OCI-LY7 (cell line): ENCODE measurements at regions not wholly inside any gene's neighbourhood (a gene's known extent, or its start where the extent isn't known, plus 50 kb on each side); places are given as distances from the start of the nearest gene placed in this dataset.

Source experiments
- BruUV-seq: library from RNA; stranded (reverse); fragments of 400-500 nt; replicated peaks from 2 replicates; lab custom pipeline; 2021; lab: Mats Ljungman, UMichigan
- CTCF ChIA-PET: fragments of 300-600 bp; sonication (Branson Sonifier 250); formaldehyde crosslinking; loops from one replicate; lab custom pipeline; 2022; ENCODE audit warnings: antibody characterized with exemption; ENCODE audit not compliant: unreplicated experiment; lab: Charles Lee
- POLR2A ChIA-PET: fragments of 300-600 bp; sonication (Branson Sonifier 250); formaldehyde crosslinking; loops from one replicate; lab custom pipeline; 2022; ENCODE audit warnings: antibody characterized with exemption; lab: Charles Lee
- DNase-seq: peaks from one replicate; pipeline ENCODE4 v3.0.0-alpha.2; 2015; ENCODE audit warnings: low spot score
- H2AFZ ChIP-seq: fragments of 200-600 bp; sonication (generic), shearing (Covaris generic); 2 replicates; pipeline ENCODE4 v1.6.1; 2014; ENCODE audit warnings: mild to moderate bottlenecking, antibody characterized with exemption, low read length, moderate library complexity
- H3K27ac ChIP-seq: fragments of 200-600 bp; sonication (generic); 2 replicates; pipeline ENCODE4 v1.5.1; 2014; ENCODE audit warnings: mixed run types, low read depth, mild to moderate bottlenecking, moderate library complexity, low read length, inconsistent platforms; ENCODE audit not compliant: poor library complexity, severe bottlenecking
- H3K36me3 ChIP-seq: fragments of 200-600 bp; sonication (generic); 2 replicates; pipeline ENCODE4 v1.6.1; 2014; ENCODE audit warnings: mild to moderate bottlenecking, antibody characterized with exemption, low read length, moderate library complexity, mixed read lengths; ENCODE audit not compliant: insufficient read depth
- H3K4me1 ChIP-seq: fragments of 200-600 bp; sonication (generic); 2 replicates; pipeline ENCODE4 v1.5.1; 2014; ENCODE audit warnings: mild to moderate bottlenecking, low read length; ENCODE audit not compliant: insufficient read depth, poor library complexity, severe bottlenecking
- H3K4me2 ChIP-seq: fragments of 200-600 bp; sonication (generic); 2 replicates; pipeline ENCODE4 v1.6.1; 2014; ENCODE audit warnings: mild to moderate bottlenecking, low read length
- H3K4me3 ChIP-seq: fragments of 200-600 bp; sonication (generic); 2 replicates; pipeline ENCODE4 v1.5.1; 2014; ENCODE audit warnings: mild to moderate bottlenecking, low read depth, low read length; ENCODE audit not compliant: poor library complexity, severe bottlenecking
- H3K79me2 ChIP-seq: fragments of 200-600 bp; sonication (generic); 2 replicates; pipeline ENCODE4 v1.6.1; 2016; ENCODE audit warnings: low read depth, mild to moderate bottlenecking, low read length, moderate library complexity, mixed read lengths; ENCODE audit not compliant: insufficient read depth
- H3K9me2 ChIP-seq: fragments of 200-600 bp; sonication (generic); 2 replicates; pipeline ENCODE4 v1.6.1; 2016; ENCODE audit warnings: mild to moderate bottlenecking, low read length, mixed read lengths; ENCODE audit not compliant: insufficient read depth
- H3K9me3 ChIP-seq: fragments of 200-600 bp; sonication (generic); 2 replicates; pipeline ENCODE4 v1.6.1; 2014; ENCODE audit warnings: mild to moderate bottlenecking, mixed run types, low read length, mixed read lengths
- H4K20me1 ChIP-seq: fragments of 200-600 bp; sonication (generic); 2 replicates; pipeline ENCODE4 v1.6.1; 2014; ENCODE audit warnings: mild to moderate bottlenecking, antibody characterized with exemption, low read length, moderate library complexity, mixed read lengths; ENCODE audit not compliant: insufficient read depth
- EZH2phosphoT487 ChIP-seq: fragments of 200-600 bp; sonication (generic); IDR thresholded peaks from 2 replicates; pipeline ENCODE4 v1.6.1; 2018; ENCODE audit warnings: low read depth, borderline replicate concordance, mild to moderate bottlenecking, mixed run types, antibody characterized with exemption, low read length, moderate library complexity, mixed read lengths
- intact Hi-C: fragments of 100-400 bp; cut with micrococcal nuclease; formaldehyde crosslinking; loops from one replicate; pipeline ENCODE4 v1.10.0; 2022; ENCODE audit not compliant: unreplicated experiment
- TF ChIP-seq, protein P1 (sequence below): fragments of 200-600 bp; sonication (generic); conservative IDR thresholded peaks from 2 replicates; pipeline ENCODE4 v1.5.1; 2014; ENCODE audit warnings: mild to moderate bottlenecking, antibody characterized with exemption, low read length, moderate library complexity, mixed read lengths

DNA sequence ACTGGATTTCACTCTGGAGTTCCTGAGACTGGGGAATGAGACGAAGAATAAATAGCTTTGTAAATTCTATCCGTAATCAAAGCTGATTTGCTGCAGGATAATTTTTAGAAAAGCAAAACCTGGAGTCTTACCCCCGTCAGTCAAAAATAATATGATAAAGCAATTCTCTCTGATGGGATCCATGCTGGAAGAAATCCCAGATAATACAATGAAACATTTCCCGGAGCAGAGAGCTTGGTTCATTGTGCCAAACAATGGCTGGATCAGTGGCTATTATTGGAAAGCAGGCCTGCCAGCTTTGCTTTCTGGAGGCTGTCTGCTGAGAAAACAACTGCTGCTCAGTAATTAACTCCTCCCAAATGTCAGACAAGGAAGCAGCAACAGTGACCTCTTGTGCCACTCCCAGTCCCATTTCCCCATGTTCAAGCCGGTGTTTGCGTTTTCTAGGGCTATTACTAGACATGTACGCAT lies 609.4 kb upstream of the PCDH15 start:
- no peak for DNase-seq
- Histone ChIP-seq H3K27ac (no peak overlapping the region), H3K4me3 (no peak overlapping the region), H4K20me1 (no peaks in the 10 kb centered on the region), H3K9me3 (no peaks in the 10 kb centered on the region), H3K4me1 (no peaks in the 10 kb centered on the region), H3K4me2 (no peak overlapping the region), H2AFZ (no peak overlapping the region), H3K79me2 (no peaks in the 10 kb centered on the region), H3K36me3 (no peaks in the 10 kb centered on the region), H3K9me2 (no peaks in the 10 kb centered on the region)
- intact Hi-C loops = no loop called here
- POLR2A ChIA-PET = interaction anchor here (0.9 kb wide), 1 partner anchor 15 kb away, joined by 3 read pairs; no protein-coding TSS in a partner anchor
- TF ChIP-seq EZH2phosphoT487 = no peak
- TF ChIP-seq, protein P1, sequence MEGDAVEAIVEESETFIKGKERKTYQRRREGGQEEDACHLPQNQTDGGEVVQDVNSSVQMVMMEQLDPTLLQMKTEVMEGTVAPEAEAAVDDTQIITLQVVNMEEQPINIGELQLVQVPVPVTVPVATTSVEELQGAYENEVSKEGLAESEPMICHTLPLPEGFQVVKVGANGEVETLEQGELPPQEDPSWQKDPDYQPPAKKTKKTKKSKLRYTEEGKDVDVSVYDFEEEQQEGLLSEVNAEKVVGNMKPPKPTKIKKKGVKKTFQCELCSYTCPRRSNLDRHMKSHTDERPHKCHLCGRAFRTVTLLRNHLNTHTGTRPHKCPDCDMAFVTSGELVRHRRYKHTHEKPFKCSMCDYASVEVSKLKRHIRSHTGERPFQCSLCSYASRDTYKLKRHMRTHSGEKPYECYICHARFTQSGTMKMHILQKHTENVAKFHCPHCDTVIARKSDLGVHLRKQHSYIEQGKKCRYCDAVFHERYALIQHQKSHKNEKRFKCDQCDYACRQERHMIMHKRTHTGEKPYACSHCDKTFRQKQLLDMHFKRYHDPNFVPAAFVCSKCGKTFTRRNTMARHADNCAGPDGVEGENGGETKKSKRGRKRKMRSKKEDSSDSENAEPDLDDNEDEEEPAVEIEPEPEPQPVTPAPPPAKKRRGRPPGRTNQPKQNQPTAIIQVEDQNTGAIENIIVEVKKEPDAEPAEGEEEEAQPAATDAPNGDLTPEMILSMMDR = no peak
- CTCF ChIA-PET = no interaction called here
- no TSS peak for BruUV-seq

- Histone ChIP-seq H3K4me1 (no peaks in the 10 kb centered on the region), H3K9me2 (no peaks in the 10 kb centered on the region), H3K27ac (no peak overlapping the region), H2AFZ (no peak overlapping the region), H3K9me3 (no peaks in the 10 kb centered on the region), H3K4me2 (no peak overlapping the region), H3K36me3 (no peaks in the 10 kb centered on the region), H3K4me3 (no peak overlapping the region), H4K20me1 (no peaks in the 10 kb centered on the region), H3K79me2 (no peaks in the 10 kb centered on the region)
- TF ChIP-seq, protein P1 = no peak
- no peak for TF ChIP-seq EZH2phosphoT487
- intact Hi-C loops = no loop called here
- ChIA-PET POLR2A (no interaction called here), CTCF (no interaction called here)
- DNase-seq = no peak
- no TSS peak for BruUV-seq
Measured at GRCh38 chr10:55404094-55404493, 603.1 kb upstream of the PCDH15 start.

DNA sequence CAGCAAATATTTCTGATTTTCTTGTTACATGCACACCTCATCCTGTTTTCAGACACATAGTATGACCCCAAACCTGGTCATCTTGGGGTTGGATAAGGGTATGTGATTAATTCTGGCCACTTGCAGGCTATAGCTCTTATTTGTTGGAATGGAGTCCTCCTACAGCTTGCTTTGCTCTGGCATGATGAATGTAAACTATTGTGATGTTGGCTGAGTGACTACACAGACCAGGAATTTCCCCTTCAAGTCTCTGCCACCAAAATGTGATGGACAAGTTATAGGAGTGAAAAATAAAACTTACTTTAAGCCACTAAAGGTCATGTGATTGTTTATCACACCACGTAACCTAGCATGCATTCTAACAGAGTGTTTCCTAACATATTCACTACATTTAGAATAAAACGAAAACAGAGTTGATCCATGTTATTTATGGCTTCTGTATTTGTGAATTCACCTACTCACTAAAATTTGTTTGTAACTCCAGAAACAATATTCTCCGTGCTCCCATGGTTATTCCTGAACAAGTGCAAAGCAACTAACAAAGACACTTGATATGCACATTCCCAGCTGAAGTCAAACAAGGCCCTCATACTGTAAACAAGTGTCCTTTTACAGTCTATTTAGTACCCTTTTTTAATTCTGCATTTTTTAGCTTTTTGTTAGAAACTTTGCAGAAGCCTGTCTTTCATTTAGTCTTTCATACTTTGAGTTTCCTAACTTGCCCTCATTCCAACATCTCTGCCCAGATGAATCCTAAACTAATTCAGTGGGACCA lies 599.2 kb upstream of the PCDH15 start:
- no peak overlapping the region for H3K4me2 ChIP-seq
- no peaks in the 10 kb centered on the region for H4K20me1 ChIP-seq
- TF ChIP-seq, protein P1 = no peak
- no peak for TF ChIP-seq EZH2phosphoT487
- intact Hi-C loops = no loop called here
- POLR2A ChIA-PET = interaction anchor here (0.6 to 1.2 kb wide), 2 partner anchors 9 to 25 kb away, joined by 3 to 4 read pairs; no protein-coding TSS in a partner anchor
- H3K9me3 ChIP-seq = no peaks in the 10 kb centered on the region
- no peaks in the 10 kb centered on the region for H3K36me3 ChIP-seq
- no peak overlapping the region for H3K4me3 ChIP-seq
- no peak overlapping the region for H2AFZ ChIP-seq
- CTCF ChIA-PET = no interaction called here
- BruUV-seq = no TSS peak
- no peak for DNase-seq
- H3K4me1 ChIP-seq = no peaks in the 10 kb centered on the region
- H3K79me2 ChIP-seq = no peaks in the 10 kb centered on the region
- H3K9me2 ChIP-seq = no peaks in the 10 kb centered on the region
- H3K27ac ChIP-seq = no peak overlapping the region
